Keratinocyte (primary cell): ENCODE measurements at regions not wholly inside any gene's neighbourhood (a gene's known extent, or its start where the extent isn't known, plus 50 kb on each side); places are given as distances from the start of the nearest gene placed in this dataset.

Experiments
- DNase-seq: peaks from one replicate; pipeline ENCODE4 v3.0.0-alpha.2; 2011; ENCODE audit warnings: low read depth, missing footprints, low spot score
- FAIRE-seq: peaks from 2 replicates; lab custom pipeline; 2011; peaks lifted over from hg19 to GRCh38; lab: Jason Lieb, UNC
- H2AFZ ChIP-seq: 2 replicates; pipeline ENCODE4 v1.6.0; 2012; ENCODE audit warnings: low read length, control low read depth, inconsistent platforms; ENCODE audit not compliant: control insufficient read depth
- H3K27ac ChIP-seq: 2 replicates; pipeline ENCODE4 v1.5.1; 2011; ENCODE audit warnings: low read length; ENCODE audit not compliant: control insufficient read depth, insufficient read depth
- H3K27me3 ChIP-seq: 3 replicates; pipeline ENCODE4 v1.6.0; 2011; ENCODE audit warnings: low read length; ENCODE audit not compliant: control insufficient read depth, insufficient read depth; ENCODE audit errors: extremely low read depth
- H3K36me3 ChIP-seq, 2 experiments: 2 replicates in 1 of 2; 3 replicates in 1 of 2; pipeline ENCODE4 v1.5.1; 2011; ENCODE audit warnings: low read length in 2 of 2, mild to moderate bottlenecking in 1 of 2; ENCODE audit not compliant: control insufficient read depth in 2 of 2, insufficient read depth in 2 of 2; ENCODE audit errors: extremely low read depth in 1 of 2
- H3K4me1 ChIP-seq: 3 replicates; pipeline ENCODE4 v1.5.1; 2011; ENCODE audit warnings: low read length; ENCODE audit not compliant: control insufficient read depth, insufficient read depth; ENCODE audit errors: extremely low read depth
- H3K4me2 ChIP-seq: 3 replicates; pipeline ENCODE4 v1.6.0; 2011; ENCODE audit warnings: low read depth, low read length; ENCODE audit not compliant: control insufficient read depth, insufficient read depth; ENCODE audit errors: extremely low read depth
- H3K4me3 ChIP-seq, 3 experiments: fragments of 200-600 bp in 1 of 3; sonication (generic) in 1 of 3; 2 replicates in 2 of 3; 3 replicates in 1 of 3; pipeline ENCODE4 v1.5.1; 2011 to 2016; ENCODE audit warnings: low read length in 3 of 3, mild to moderate bottlenecking in 3 of 3, control low read depth in 2 of 3, inconsistent platforms in 1 of 3, low read depth in 1 of 3, mixed read lengths in 1 of 3, mixed run types in 1 of 3, moderate library complexity in 1 of 3; ENCODE audit not compliant: control insufficient read depth in 2 of 3, insufficient read depth in 2 of 3; ENCODE audit errors: extremely low read depth in 1 of 3
- H3K79me2 ChIP-seq: 2 replicates; pipeline ENCODE4 v1.6.0; 2012; ENCODE audit warnings: low read length; ENCODE audit not compliant: control insufficient read depth, insufficient read depth
- H3K9ac ChIP-seq: 3 replicates; pipeline ENCODE4 v1.6.0; 2011; ENCODE audit warnings: low read length; ENCODE audit not compliant: control insufficient read depth, insufficient read depth; ENCODE audit errors: extremely low read depth
- H3K9me1 ChIP-seq: 3 replicates; pipeline ENCODE4 v1.6.0; 2011; ENCODE audit warnings: low read length; ENCODE audit not compliant: control insufficient read depth, insufficient read depth; ENCODE audit errors: extremely low read depth
- H3K9me3 ChIP-seq: 2 replicates; pipeline ENCODE4 v1.5.1; 2012; ENCODE audit warnings: low read depth, low read length; ENCODE audit not compliant: control insufficient read depth
- H4K20me1 ChIP-seq: 3 replicates; pipeline ENCODE4 v1.6.0; 2011; ENCODE audit warnings: low read length; ENCODE audit not compliant: control insufficient read depth, insufficient read depth; ENCODE audit errors: extremely low read depth
- EZH2 ChIP-seq: IDR thresholded peaks from one replicate; pipeline ENCODE4 v1.6.1; 2012; ENCODE audit warnings: inconsistent platforms, mild to moderate bottlenecking, low read length, moderate library complexity
- dilution Hi-C: fragments of 300-500 bp; cut with MboI; formaldehyde crosslinking; loops from one replicate; pipeline ENCODE4 v1.7.0; 2020; ENCODE audit warnings: low sequenced_read_pairs; ENCODE audit not compliant: extremely low pct_ligation_motif_present
- TF ChIP-seq, protein P1 (sequence below), 3 experiments: IDR thresholded peaks in 1 of 3; conservative IDR thresholded peaks in 1 of 3; optimal IDR thresholded peaks in 1 of 3; 2 replicates in 2 of 3; 3 replicates in 1 of 3; pipeline versions ENCODE3 to v1.5.1; 2011; ENCODE audit warnings: low read length in 3 of 3, mild to moderate bottlenecking in 3 of 3, moderate library complexity in 2 of 3, control low read depth in 1 of 3, inconsistent platforms in 1 of 3; ENCODE audit not compliant: insufficient read depth in 2 of 3; ENCODE audit errors: extremely low read depth in 1 of 3

DNA sequence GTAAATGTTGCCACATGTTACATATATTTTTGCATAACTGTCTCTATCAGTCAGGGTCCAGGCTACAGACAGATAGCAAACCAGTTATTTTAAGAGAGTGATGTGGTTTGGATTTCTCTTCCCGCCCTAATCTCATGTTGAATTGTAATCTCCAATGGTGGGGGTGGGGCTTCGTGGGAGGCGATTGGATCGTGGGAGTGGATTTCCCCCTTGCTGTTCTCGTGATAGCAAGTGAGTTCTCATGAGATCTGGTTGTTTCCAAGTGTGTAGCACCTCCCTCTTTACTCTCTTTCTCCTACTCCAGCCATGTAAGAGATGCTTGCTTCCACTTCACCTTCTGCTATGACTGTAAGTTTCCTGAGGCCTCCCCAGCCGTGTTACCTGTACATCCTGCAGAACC, 704.2 kb upstream of the TBX3 start:
- Histone ChIP-seq H3K4me2 (no peak overlapping the region), H3K9me3 (peaks cover 2% of the 10 kb centered on the region), H3K36me3 (no peaks in the 10 kb centered on the region), H3K4me1 (peaks cover 11% of the 10 kb centered on the region), H3K79me2 (no peaks in the 10 kb centered on the region), H3K4me3 (no peak overlapping the region), H4K20me1 (no peaks in the 10 kb centered on the region), H3K27ac (no peak overlapping the region), H2AFZ (no peak overlapping the region), H3K9me1 (no peaks in the 10 kb centered on the region), H3K9ac (no peak overlapping the region), H3K27me3 (no peaks in the 10 kb centered on the region)
- FAIRE-seq: no peak
- dilution Hi-C loops: no loop called here
- no peak for TF ChIP-seq EZH2
- TF ChIP-seq, protein P1, sequence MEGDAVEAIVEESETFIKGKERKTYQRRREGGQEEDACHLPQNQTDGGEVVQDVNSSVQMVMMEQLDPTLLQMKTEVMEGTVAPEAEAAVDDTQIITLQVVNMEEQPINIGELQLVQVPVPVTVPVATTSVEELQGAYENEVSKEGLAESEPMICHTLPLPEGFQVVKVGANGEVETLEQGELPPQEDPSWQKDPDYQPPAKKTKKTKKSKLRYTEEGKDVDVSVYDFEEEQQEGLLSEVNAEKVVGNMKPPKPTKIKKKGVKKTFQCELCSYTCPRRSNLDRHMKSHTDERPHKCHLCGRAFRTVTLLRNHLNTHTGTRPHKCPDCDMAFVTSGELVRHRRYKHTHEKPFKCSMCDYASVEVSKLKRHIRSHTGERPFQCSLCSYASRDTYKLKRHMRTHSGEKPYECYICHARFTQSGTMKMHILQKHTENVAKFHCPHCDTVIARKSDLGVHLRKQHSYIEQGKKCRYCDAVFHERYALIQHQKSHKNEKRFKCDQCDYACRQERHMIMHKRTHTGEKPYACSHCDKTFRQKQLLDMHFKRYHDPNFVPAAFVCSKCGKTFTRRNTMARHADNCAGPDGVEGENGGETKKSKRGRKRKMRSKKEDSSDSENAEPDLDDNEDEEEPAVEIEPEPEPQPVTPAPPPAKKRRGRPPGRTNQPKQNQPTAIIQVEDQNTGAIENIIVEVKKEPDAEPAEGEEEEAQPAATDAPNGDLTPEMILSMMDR (optimal IDR thresholded peaks at IDR 0.05 in 1 of 3, IDR thresholded peaks at IDR 0.05 in 1 of 3, conservative IDR thresholded peaks at IDR 0.05 in 1 of 3; ENCODE audit: extremely low read depth in 1 of 3, insufficient read depth in 2 of 3, low read length in 3 of 3): no peak
- no peak for DNase-seq

DNA sequence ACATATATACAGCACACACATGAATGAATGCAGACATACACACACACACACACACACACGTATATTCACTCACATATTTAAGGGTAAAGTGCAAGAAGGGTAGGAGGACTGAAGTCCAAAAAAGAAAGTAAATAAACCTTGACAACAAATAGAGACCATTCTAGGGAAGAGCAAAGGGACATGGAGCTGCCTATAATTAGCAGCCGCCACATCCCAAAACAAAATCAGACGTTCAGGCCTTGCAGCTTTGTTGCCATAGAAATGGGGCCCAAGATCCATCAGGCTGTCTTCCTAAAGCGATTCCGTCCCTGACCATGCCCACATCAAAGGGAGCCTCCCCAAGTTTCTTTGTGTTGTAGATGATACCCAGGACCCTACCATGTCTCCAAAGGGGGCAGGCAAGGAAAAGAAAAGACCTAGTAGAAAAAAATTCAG, 703.5 kb upstream of the TBX3 start:
- Histone ChIP-seq H3K27ac (no peak overlapping the region), H3K4me3 (no peak overlapping the region), H3K36me3 (no peaks in the 10 kb centered on the region), H3K9me1 (no peaks in the 10 kb centered on the region), H3K27me3 (no peaks in the 10 kb centered on the region), H3K4me1 (peaks cover 13% of the 10 kb centered on the region), H2AFZ (no peak overlapping the region), H3K4me2 (no peak overlapping the region), H3K9ac (no peak overlapping the region), H3K9me3 (peaks cover 2% of the 10 kb centered on the region), H3K79me2 (no peaks in the 10 kb centered on the region), H4K20me1 (no peaks in the 10 kb centered on the region)
- TF ChIP-seq, protein P1 (optimal IDR thresholded peaks at IDR 0.05 in 1 of 3, IDR thresholded peaks at IDR 0.05 in 1 of 3, conservative IDR thresholded peaks at IDR 0.05 in 1 of 3; ENCODE audit: extremely low read depth in 1 of 3, insufficient read depth in 2 of 3, low read length in 3 of 3): no peak
- TF ChIP-seq EZH2: no peak
- no peak for FAIRE-seq
- dilution Hi-C loops: no loop called here
- DNase-seq: no peak
